Neural progenitor cell (in vitro differentiated cells): ENCODE measurements at regions not wholly inside any gene's neighbourhood (a gene's known extent, or its start where the extent isn't known, plus 50 kb on each side); places are given as distances from the start of the nearest gene placed in this dataset.

Experiments used
- EZH2 ChIP-seq: fragments of 200-600 bp; sonication (generic); IDR thresholded peaks from 2 replicates; pipeline ENCODE4 v1.6.1; 2017; ENCODE audit warnings: antibody characterized with exemption, mild to moderate bottlenecking, moderate library complexity
- TF ChIP-seq, protein P1 (sequence below): fragments of 200-600 bp; sonication (generic); IDR thresholded peaks from 2 replicates; pipeline ENCODE4 v1.5.1; 2017; ENCODE audit warnings: antibody characterized with exemption, mild to moderate bottlenecking

DNA sequence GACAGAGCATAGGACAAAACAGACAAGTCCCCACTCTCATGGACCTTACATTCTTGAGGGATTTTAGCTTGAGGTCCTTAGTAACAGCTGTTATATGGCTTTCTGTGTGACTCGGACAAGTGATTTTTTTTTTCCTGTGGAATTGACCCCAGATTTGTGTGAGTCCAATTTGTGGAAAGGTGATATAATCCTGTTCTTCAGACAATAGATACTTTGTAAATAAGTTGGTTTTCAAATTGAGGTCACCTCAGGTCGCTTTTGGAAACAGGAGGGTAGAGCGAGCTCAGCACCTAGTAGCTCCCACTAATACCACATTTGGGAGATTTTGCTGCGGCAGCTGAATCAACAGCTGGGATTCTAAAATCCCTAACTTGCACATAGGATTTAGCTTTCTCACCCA is 1008.8 kb downstream of the ADGRL3 start:
- TF ChIP-seq, protein P1, sequence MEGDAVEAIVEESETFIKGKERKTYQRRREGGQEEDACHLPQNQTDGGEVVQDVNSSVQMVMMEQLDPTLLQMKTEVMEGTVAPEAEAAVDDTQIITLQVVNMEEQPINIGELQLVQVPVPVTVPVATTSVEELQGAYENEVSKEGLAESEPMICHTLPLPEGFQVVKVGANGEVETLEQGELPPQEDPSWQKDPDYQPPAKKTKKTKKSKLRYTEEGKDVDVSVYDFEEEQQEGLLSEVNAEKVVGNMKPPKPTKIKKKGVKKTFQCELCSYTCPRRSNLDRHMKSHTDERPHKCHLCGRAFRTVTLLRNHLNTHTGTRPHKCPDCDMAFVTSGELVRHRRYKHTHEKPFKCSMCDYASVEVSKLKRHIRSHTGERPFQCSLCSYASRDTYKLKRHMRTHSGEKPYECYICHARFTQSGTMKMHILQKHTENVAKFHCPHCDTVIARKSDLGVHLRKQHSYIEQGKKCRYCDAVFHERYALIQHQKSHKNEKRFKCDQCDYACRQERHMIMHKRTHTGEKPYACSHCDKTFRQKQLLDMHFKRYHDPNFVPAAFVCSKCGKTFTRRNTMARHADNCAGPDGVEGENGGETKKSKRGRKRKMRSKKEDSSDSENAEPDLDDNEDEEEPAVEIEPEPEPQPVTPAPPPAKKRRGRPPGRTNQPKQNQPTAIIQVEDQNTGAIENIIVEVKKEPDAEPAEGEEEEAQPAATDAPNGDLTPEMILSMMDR: no peak
- TF ChIP-seq EZH2: no peak
